PC-9 (cell line): ENCODE measurements at regions not wholly inside any gene's neighbourhood (a gene's known extent, or its start where the extent isn't known, plus 50 kb on each side); places are given as distances from the start of the nearest gene placed in this dataset.

Experiments used
- BruUV-seq: library from RNA; stranded (reverse); fragments of 400-500 nt; replicated peaks from 2 replicates; lab custom pipeline; 2021; lab: Mats Ljungman, UMichigan
- CTCF ChIA-PET: fragments of 300-600 bp; sonication (Branson Sonifier 250); formaldehyde crosslinking; loops from one replicate; lab custom pipeline; 2022; ENCODE audit warnings: antibody characterized with exemption; lab: Charles Lee
- POLR2A ChIA-PET: fragments of 300-600 bp; sonication (Branson Sonifier 250); formaldehyde crosslinking; loops from one replicate; lab custom pipeline; 2022; ENCODE audit warnings: antibody characterized with exemption; ENCODE audit not compliant: unreplicated experiment; lab: Charles Lee
- DNase-seq, 2 experiments: peaks; one replicate each; pipeline versions ENCODE4 v3.0.0 to v3.0.0-alpha.2; 2015 to 2022; ENCODE audit warnings: mixed read lengths in 1 of 2
- H2AFZ ChIP-seq: fragments of 200-600 bp; sonication (generic); 2 replicates; pipeline ENCODE4 v1.8.1; 2017; ENCODE audit warnings: antibody characterized with exemption
- H3F3A ChIP-seq: fragments of 200-600 bp; sonication (generic); 2 replicates; pipeline ENCODE4 v1.8.1; 2017; ENCODE audit warnings: antibody characterized with exemption, mild to moderate bottlenecking, low read depth; ENCODE audit not compliant: insufficient read depth
- H3K27ac ChIP-seq: fragments of 200-600 bp; sonication (generic); 2 replicates; pipeline ENCODE4 v1.6.1; 2016; ENCODE audit warnings: mixed run types
- H3K27me3 ChIP-seq: fragments of 200-600 bp; sonication (generic); 2 replicates; pipeline ENCODE4 v1.6.1; 2016; ENCODE audit warnings: low read depth, mixed run types; ENCODE audit not compliant: insufficient read depth
- H3K36me3 ChIP-seq: fragments of 200-600 bp; sonication (generic); 2 replicates; pipeline ENCODE4 v1.6.1; 2016; ENCODE audit warnings: low read depth, mixed run types
- H3K4me1 ChIP-seq: fragments of 200-600 bp; sonication (generic); replicated peaks from 2 replicates; pipeline ENCODE4 v1.6.1; 2016; ENCODE audit warnings: mixed run types; ENCODE audit not compliant: insufficient read depth
- H3K4me2 ChIP-seq: fragments of 200-600 bp; sonication (generic); 2 replicates; pipeline ENCODE4 v1.6.1; 2017; ENCODE audit warnings: mixed run types
- H3K4me3 ChIP-seq: fragments of 200-600 bp; sonication (generic); 2 replicates; pipeline ENCODE4 v1.6.1; 2016; ENCODE audit warnings: mixed run types
- H3K79me2 ChIP-seq: fragments of 200-600 bp; sonication (generic); 2 replicates; pipeline ENCODE4 v1.6.1; 2017; ENCODE audit warnings: low read depth, mixed run types
- H3K9me2 ChIP-seq: fragments of 200-600 bp; sonication (generic); 2 replicates; pipeline ENCODE4 v1.8.1; 2017; ENCODE audit warnings: mild to moderate bottlenecking; ENCODE audit not compliant: insufficient read depth
- H3K9me3 ChIP-seq: fragments of 200-600 bp; sonication (generic); 2 replicates; pipeline ENCODE4 v1.8.1; 2016; ENCODE audit warnings: low read depth; ENCODE audit not compliant: insufficient read depth
- H4K20me1 ChIP-seq: fragments of 200-600 bp; sonication (generic); 2 replicates; pipeline ENCODE4 v1.8.1; 2017; ENCODE audit not compliant: insufficient read depth
- EZH2 ChIP-seq: fragments of 200-600 bp; sonication (generic); IDR thresholded peaks from 2 replicates; pipeline ENCODE4 v1.8.0; 2017; ENCODE audit warnings: antibody characterized with exemption, low read depth
- intact Hi-C: fragments of 100-400 bp; cut with micrococcal nuclease; formaldehyde crosslinking; loops from one replicate; pipeline ENCODE4 v1.10.0; 2022; ENCODE audit not compliant: unreplicated experiment
- TF ChIP-seq, protein P1 (sequence below): fragments of 200-600 bp; sonication (generic); conservative IDR thresholded peaks from 2 replicates; pipeline ENCODE4 v1.6.1; 2017; ENCODE audit warnings: mixed run types, antibody characterized with exemption, mild to moderate bottlenecking, moderate library complexity

DNA sequence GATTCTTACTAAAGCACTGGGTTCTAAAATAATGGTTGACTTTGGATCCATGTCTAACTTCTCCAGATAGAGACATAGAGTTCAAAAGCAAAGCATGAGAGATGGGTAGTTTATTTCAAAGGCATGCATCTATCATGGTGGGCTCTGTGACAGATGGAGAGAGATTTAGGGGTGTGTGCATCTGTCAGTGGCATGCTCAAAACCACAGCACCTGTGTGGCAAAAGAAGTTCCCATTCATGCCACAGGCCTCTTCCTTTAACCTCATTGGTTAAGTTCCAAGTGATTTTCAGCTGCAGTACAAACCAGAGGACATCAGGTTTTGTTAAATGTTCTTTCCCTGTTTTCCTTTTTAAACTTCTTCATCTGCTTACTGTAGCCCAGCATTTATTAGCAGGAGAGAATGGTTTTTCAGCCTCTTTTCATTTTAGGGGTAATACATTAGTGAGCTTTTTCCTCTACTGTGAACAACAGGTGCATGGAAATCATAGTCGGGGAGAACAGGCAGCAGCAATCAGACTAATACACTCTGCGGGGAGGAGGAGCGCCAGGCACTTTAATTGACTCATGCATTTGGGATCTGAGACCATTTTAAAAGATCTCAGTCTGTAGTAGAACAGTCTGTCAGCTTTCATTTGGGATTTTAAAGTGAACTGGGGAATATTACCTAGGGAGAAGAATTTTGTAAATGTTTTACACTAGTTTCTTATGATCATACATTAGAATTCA, 52.4 kb upstream of the UPP2 start:
- POLR2A ChIA-PET, result no interaction called here
- CTCF ChIA-PET, result no interaction called here
- no TSS peak for BruUV-seq
- Histone ChIP-seq H3K4me2 (no peak overlapping the region), H2AFZ (no peak overlapping the region), H3K4me3 (no peak overlapping the region), H3K27ac (no peak overlapping the region), H3F3A (no peaks in the 10 kb centered on the region), H4K20me1 (no peaks in the 10 kb centered on the region), H3K36me3 (no peaks in the 10 kb centered on the region), H3K27me3 (no peaks in the 10 kb centered on the region), H3K79me2 (no peaks in the 10 kb centered on the region), H3K9me2 (no peaks in the 10 kb centered on the region), H3K9me3 (no peaks in the 10 kb centered on the region), H3K4me1 (no peaks in the 10 kb centered on the region)
- TF ChIP-seq, protein P1, sequence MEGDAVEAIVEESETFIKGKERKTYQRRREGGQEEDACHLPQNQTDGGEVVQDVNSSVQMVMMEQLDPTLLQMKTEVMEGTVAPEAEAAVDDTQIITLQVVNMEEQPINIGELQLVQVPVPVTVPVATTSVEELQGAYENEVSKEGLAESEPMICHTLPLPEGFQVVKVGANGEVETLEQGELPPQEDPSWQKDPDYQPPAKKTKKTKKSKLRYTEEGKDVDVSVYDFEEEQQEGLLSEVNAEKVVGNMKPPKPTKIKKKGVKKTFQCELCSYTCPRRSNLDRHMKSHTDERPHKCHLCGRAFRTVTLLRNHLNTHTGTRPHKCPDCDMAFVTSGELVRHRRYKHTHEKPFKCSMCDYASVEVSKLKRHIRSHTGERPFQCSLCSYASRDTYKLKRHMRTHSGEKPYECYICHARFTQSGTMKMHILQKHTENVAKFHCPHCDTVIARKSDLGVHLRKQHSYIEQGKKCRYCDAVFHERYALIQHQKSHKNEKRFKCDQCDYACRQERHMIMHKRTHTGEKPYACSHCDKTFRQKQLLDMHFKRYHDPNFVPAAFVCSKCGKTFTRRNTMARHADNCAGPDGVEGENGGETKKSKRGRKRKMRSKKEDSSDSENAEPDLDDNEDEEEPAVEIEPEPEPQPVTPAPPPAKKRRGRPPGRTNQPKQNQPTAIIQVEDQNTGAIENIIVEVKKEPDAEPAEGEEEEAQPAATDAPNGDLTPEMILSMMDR, result no peak
- DNase-seq, result no peak
- intact Hi-C loops, result no loop called here

DNA sequence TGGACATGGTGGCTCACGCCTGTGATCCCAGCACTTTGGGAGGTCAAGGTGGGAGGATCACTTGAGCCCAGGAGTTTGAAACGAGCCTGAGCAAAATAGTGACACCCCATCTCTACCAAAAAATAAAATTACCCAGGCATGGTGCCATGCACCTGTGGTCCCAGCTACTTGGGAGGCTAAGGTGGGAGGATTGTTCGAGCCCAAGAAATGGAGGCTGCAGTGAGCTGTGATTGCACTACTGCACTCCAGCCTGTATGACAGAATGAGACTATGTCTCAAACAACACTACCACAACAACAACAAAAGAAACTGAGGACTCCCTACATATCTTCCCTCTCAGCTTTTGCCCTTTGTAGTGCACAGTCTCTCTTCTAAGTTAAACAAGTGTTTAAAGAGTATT, 53.3 kb upstream of the UPP2 start:
- Histone ChIP-seq H3K4me2 (no peak overlapping the region), H3K4me3 (no peak overlapping the region), H3K27me3 (no peaks in the 10 kb centered on the region), H3K4me1 (no peaks in the 10 kb centered on the region), H4K20me1 (no peaks in the 10 kb centered on the region), H3K9me3 (no peaks in the 10 kb centered on the region), H3K36me3 (no peaks in the 10 kb centered on the region), H3K9me2 (no peaks in the 10 kb centered on the region), H2AFZ (no peak overlapping the region), H3K27ac (no peak overlapping the region), H3K79me2 (no peaks in the 10 kb centered on the region), H3F3A (no peaks in the 10 kb centered on the region)
- intact Hi-C loops, result no loop called here
- ChIA-PET CTCF (no interaction called here), POLR2A (no interaction called here)
- BruUV-seq, result no TSS peak
- DNase-seq, result no peak
- no peak for TF ChIP-seq EZH2
- TF ChIP-seq, protein P1, result no peak

DNA sequence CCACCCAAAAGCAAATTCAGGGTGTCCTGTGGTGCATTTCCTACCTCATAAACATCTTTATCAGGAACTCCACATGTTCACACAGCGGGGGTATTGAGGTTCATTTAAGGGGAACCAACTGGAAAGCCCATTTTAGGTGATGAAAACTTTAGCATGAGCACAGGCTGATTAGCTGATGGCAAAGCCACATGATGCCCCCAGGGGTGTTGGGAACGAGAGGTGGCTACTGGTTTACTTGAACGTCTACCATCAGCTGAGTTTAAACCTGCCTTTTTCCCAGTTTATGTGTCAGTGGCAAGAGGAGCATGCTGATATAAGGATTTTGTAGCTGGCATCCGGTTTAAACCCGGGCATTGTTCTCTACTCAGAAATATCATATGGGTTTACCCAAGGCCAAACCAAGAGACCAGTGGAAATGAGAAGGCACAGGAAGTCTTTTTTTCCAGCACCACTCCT, 54.5 kb upstream of the UPP2 start:
- no peak overlapping the region for H3K4me3 ChIP-seq
- TF ChIP-seq, protein P1, result no peak
- no peaks in the 10 kb centered on the region for H3K36me3 ChIP-seq
- H3K27ac ChIP-seq, result no peak overlapping the region
- H3K9me2 ChIP-seq, result no peaks in the 10 kb centered on the region
- H3F3A ChIP-seq, result no peaks in the 10 kb centered on the region
- ChIA-PET POLR2A (no interaction called here), CTCF (no interaction called here)
- H2AFZ ChIP-seq, result no peak overlapping the region
- no peaks in the 10 kb centered on the region for H3K27me3 ChIP-seq
- H3K79me2 ChIP-seq, result no peaks in the 10 kb centered on the region
- no peaks in the 10 kb centered on the region for H4K20me1 ChIP-seq
- no peaks in the 10 kb centered on the region for H3K9me3 ChIP-seq
- DNase-seq, result no peak
- no peaks in the 10 kb centered on the region for H3K4me1 ChIP-seq
- BruUV-seq, result no TSS peak
- intact Hi-C loops, result no loop called here
- no peak overlapping the region for H3K4me2 ChIP-seq
